HG03045 (cell line): ENCODE measurements at regions not wholly inside any gene's neighbourhood (a gene's known extent, or its start where the extent isn't known, plus 50 kb on each side); places are given as distances from the start of the nearest gene placed in this dataset.
A peak's percentile ranks its signal among the peaks of the same experiment; 100 is the strongest.
"Not testable (repeated sequence)": the region's sequence is repeated elsewhere in the genome, so short reads cannot be mapped to it uniquely, and the experiment has no call there.

Experiments
- ATAC-seq: cut with Tn5 transposase; IDR thresholded peaks from one replicate; pipeline ENCODE4 v1.9.1; 2021; ENCODE audit warnings: mild to moderate bottlenecking, moderate library complexity; ENCODE audit not compliant: unreplicated experiment

GRCh38 chr5:158451993-158452672, 593.2 kb upstream of the CLINT1 start:
- ATAC-seq, result no peak

DNA sequence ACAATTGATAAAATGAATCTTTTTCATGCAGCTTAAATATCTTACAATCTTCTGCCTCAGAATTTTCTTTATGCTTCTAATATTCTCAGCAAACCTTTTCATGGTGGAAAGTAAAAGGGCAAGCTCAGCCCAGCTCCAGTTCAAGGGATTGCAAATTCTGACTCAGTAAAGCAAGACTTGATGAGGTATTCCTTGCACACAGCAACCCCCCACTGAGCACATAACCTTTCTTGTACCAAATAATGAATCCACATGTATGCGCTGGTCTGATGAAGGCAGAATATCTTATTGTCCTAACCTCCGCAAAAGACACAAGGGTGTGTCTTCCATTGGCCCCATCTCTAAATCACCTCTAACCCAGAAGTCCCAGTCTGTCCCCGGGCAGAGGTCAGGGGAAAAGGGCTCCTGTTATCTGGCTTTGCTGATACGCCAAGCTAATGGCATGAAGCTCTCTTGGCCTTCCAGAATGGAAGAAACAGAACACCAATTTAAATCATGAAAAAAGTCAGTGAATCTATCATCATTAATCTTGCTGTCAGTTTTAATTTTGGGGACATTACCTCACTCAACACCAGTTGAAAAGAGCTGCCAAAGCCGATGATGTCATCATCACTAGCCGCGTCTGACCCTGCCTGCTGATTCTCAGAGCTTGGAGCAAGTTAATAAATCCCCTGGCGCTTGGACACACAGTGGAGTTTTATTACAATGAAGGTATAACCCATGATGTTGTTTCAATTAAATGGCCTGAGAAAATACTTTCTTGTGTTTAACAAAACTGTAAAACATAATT, 592.5 kb upstream of the CLINT1 start:
- ATAC-seq, result no peak

- no peak for ATAC-seq
Measured at GRCh38 chr5:158450751-158451171, 591.8 kb upstream of the CLINT1 start.

DNA sequence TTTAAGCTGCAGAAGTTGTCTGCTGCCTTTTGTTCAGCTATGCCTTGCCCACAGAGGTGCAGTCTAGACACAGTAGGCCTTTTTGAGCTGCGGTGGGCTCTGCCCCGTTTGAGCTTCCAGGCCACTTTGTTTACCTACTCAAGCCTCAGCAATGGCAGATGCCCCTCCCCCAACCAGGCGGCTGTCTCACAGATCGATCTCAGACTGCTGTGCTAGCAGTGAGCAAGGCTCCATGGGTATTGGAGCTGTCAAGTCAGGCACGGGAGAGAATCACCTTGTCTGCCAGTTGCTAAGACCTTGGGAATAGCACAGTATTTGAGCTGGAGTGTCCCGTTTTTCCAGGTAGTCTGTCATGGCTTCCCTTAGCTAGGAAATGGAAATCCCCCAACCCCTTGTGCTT, 587.8 kb upstream of the CLINT1 start:
- not testable (repeated sequence) for ATAC-seq

GRCh38 chr5:158439204-158439603, 580.3 kb upstream of the CLINT1 start:
- not testable (repeated sequence) for ATAC-seq

- no peak for ATAC-seq
Measured at GRCh38 chr5:158436271-158437065, 577.5 kb upstream of the CLINT1 start.

GRCh38 chr5:158435161-158435616, 576.2 kb upstream of the CLINT1 start:
- ATAC-seq, result peak; percentile 68

- ATAC-seq, result peak; percentile 8
Measured at GRCh38 chr5:158434749-158435148, 575.8 kb upstream of the CLINT1 start.

- no peak for ATAC-seq
Measured at GRCh38 chr5:158433634-158434033, 574.7 kb upstream of the CLINT1 start.

DNA sequence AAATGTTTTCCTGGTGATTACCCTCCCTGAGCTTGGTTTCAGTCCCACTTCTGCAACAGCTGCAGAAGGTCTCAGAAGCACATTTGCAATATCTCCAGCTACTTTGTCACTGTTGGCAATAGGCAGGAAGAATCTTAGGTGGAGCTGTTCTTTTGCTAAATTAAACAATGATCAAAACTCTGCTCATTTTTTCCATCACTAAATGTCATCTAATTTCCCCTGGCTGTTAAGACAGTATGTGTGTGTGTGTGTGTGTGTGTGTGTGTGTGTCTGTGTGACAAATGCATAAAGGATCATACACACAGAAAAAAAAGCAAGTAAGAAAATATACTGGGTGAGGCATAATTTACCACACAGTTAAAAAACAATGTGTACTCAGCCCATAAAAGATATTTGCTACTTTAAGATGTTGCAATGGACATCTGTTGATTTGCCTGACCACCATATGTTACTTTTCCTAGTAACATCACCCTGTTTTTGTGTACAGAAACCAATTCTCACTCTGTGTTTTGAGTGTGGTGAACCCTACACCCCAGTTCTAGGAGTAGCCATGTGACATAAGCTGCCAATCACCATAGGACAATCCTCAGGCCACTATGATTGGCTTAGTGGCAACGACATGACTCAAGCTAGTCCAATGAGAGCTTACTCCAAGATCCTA, 572.6 kb upstream of the CLINT1 start:
- peak; percentile 63 for ATAC-seq

DNA sequence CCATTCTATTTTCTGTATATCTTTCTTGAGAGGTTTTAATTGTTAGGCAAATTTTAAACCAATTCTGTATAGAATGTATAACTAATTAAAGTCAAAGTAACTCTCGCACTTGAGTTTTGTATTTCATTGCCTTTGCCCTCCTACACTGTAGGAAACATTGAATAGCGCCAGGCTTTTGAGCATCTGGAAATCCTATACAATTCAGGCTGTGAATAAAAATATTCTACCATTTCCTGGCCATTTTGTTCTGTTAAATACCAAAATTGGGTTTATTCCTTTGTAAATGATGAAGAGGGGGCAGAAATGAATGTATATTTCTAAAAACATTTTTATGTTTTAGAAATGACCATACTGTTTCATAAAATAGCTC, 571.8 kb upstream of the CLINT1 start:
- ATAC-seq, result no peak

- no peak for ATAC-seq
Measured at GRCh38 chr5:158430166-158430797, 571.3 kb upstream of the CLINT1 start.

GRCh38 chr5:158429564-158429963, 570.6 kb upstream of the CLINT1 start:
- no peak for ATAC-seq

GRCh38 chr5:158423623-158424200, 564.8 kb upstream of the CLINT1 start:
- ATAC-seq, result no peak

DNA sequence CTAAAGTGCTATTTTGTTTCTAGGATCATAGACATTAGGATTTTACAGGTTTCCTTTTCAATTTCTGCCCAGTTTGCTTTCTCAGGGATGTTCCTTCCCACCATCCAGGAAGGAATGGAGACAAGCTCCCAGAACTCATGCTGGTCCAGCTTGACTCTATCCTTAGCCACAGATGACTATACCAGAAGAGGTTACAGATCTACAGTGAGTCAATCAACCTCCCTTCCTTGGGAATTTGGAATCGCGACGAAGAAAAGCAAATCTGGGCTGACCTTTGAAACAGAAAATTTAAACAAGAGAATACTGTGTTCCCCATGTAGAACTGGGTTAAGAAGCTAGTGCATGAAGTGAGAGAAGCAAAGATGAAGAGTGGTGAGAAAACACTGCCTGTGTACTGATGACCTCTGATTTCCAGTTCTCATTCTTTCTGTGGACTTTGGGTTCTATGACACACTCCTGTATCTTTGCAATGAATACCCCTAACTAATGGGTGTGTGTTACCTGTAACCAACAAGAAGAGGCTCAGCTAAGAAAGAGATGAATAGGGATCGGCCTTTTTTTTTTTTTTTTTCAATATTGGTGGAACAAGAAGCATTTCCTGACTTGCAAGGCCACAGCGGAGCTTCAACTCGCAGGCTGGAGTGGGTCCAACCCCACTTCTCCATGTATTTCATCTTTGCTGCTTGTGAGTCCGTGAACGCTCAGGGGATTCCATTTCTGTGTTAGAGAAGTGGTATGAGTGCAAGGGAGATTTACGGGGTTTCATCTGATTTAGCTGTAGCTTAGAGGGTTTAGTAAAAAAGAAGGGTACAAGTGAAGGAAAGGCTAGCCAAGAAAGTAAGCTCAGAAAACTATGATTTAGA, 563.9 kb upstream of the CLINT1 start:
- ATAC-seq, result no peak

- no peak for ATAC-seq
Measured at GRCh38 chr5:158421319-158421718, 562.4 kb upstream of the CLINT1 start.

GRCh38 chr5:158419186-158419585, 560.2 kb upstream of the CLINT1 start:
- ATAC-seq, result no peak

DNA sequence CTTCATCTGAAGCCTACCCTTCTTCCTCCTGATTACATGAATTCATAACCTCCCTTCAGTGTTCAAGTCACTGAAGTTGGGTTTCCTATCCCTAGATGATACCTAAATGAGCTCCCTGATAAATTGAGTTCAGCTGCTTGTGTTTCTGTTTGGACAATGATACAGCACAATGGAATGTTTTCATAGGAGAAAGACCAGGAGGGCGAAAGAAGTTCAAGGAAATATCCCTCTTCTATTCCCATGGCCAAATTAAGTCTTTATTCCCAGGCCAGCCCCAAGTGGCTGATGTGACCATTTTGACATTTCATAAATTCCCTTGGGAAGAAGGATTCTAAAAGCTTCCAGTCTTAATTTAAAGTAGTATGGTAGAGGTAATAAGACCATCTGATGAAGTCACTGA, 555.8 kb upstream of the CLINT1 start:
- no peak for ATAC-seq

DNA sequence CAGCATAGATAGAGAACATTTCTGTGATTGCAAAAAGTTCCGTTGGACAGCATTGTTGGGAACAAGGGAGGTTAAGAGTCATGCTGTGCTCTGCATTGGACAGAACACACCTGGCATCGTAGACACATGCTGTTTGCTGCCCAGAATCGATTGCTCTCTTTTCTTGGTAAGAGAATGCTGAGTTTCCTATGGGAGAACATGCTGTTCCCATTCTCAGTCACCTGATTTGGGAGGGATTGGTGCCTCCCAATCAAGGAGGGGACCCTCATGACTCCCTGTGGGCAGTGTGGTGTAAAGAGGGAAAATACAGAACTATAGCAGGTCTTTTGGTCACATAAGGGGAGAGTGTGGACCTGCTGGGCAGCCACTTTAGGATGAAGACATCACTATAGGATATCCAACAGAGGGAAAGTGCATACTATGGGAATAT, 555.4 kb upstream of the CLINT1 start:
- ATAC-seq, result no peak
